Activated B cell treated with CpG ODN at 0.5 μM for 24 hours (primary cell): ENCODE measurements at regions not wholly inside any gene's neighbourhood (a gene's known extent, or its start where the extent isn't known, plus 50 kb on each side); places are given as distances from the start of the nearest gene placed in this dataset.

ENCODE experiments used
- ATAC-seq: fragments of 200-7000 bp; cut with Tn5 transposase; one replicate; pipeline ENCODE4 v1.10.0; 2021; ENCODE audit warnings: low read depth, mild to moderate bottlenecking, moderate library complexity
- CTCF ChIA-PET: fragments of 350-600 bp; sonication (Branson Sonifier 250); formaldehyde crosslinking; loops from one replicate; lab custom pipeline; 2021; ENCODE audit warnings: antibody characterized with exemption; lab: Charles Lee
- POLR2A ChIA-PET: fragments of 350-600 bp; sonication (Branson Sonifier 250); formaldehyde crosslinking; loops from one replicate; lab custom pipeline; 2021; ENCODE audit warnings: antibody characterized with exemption; lab: Charles Lee
- DNase-seq: peaks from one replicate; pipeline ENCODE4 v3.0.0; 2022
- H3K27ac Mint-ChIP-seq: one replicate; pipeline ENCODE4 v1.8.0; 2020; ENCODE audit warnings: mixed read lengths
- H3K27me3 Mint-ChIP-seq: one replicate; pipeline ENCODE4 v1.8.0; 2021; ENCODE audit warnings: mixed read lengths
- H3K36me3 Mint-ChIP-seq: one replicate; pipeline ENCODE4 v1.8.0; 2021; ENCODE audit warnings: low read depth, mixed read lengths
- H3K4me1 Mint-ChIP-seq: one replicate; pipeline ENCODE4 v1.8.0; 2021; ENCODE audit warnings: mixed read lengths
- H3K4me3 Mint-ChIP-seq: one replicate; pipeline ENCODE4 v1.8.0; 2020; ENCODE audit warnings: mild to moderate bottlenecking, mixed read lengths
- H3K9me3 Mint-ChIP-seq: one replicate; pipeline ENCODE4 v1.8.0; 2020; ENCODE audit warnings: mixed read lengths
- intact Hi-C: fragments of 100-400 bp; cut with micrococcal nuclease; formaldehyde crosslinking; loops from one replicate; pipeline ENCODE4 v1.15.1; 2024
- TF ChIP-seq, protein P1 (sequence below): fragments of 200-600 bp; IDR thresholded peaks from one replicate; pipeline ENCODE4 v1.8.0; 2022; ENCODE audit warnings: antibody characterized with exemption, mild to moderate bottlenecking

DNA sequence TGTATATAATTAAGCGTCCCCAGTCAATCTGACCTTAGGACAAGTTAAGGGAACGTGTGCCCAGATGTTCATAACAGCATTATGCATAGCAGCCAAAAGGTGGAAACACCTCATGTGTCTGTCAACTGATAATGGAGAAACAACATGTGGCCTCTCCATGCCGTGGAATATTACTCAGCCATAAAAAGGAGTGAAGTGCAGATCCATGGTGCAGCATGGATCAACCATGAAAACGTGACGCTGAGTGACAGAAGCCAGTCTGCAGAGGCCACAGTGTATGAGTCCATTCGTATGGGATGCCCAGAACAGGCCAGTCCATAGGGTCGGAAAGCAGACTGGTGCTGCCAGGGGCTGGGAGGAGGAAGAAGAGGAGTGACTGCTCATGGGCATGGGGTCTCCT, 161.0 kb upstream of the CIBAR2 start:
- Mint-ChIP-seq H3K9me3 (no peaks in the 10 kb centered on the region), H3K36me3 (no peaks in the 10 kb centered on the region), H3K27ac (no peak overlapping the region), H3K4me1 (no peaks in the 10 kb centered on the region), H3K4me3 (no peak overlapping the region), H3K27me3 (peaks cover 4% of the 10 kb centered on the region)
- CTCF ChIA-PET, result no interaction called here
- POLR2A ChIA-PET, result no interaction called here
- TF ChIP-seq, protein P1, sequence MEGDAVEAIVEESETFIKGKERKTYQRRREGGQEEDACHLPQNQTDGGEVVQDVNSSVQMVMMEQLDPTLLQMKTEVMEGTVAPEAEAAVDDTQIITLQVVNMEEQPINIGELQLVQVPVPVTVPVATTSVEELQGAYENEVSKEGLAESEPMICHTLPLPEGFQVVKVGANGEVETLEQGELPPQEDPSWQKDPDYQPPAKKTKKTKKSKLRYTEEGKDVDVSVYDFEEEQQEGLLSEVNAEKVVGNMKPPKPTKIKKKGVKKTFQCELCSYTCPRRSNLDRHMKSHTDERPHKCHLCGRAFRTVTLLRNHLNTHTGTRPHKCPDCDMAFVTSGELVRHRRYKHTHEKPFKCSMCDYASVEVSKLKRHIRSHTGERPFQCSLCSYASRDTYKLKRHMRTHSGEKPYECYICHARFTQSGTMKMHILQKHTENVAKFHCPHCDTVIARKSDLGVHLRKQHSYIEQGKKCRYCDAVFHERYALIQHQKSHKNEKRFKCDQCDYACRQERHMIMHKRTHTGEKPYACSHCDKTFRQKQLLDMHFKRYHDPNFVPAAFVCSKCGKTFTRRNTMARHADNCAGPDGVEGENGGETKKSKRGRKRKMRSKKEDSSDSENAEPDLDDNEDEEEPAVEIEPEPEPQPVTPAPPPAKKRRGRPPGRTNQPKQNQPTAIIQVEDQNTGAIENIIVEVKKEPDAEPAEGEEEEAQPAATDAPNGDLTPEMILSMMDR, result no peak
- intact Hi-C loops, result no loop called here
- DNase-seq, result no peak
- no peak for ATAC-seq

DNA sequence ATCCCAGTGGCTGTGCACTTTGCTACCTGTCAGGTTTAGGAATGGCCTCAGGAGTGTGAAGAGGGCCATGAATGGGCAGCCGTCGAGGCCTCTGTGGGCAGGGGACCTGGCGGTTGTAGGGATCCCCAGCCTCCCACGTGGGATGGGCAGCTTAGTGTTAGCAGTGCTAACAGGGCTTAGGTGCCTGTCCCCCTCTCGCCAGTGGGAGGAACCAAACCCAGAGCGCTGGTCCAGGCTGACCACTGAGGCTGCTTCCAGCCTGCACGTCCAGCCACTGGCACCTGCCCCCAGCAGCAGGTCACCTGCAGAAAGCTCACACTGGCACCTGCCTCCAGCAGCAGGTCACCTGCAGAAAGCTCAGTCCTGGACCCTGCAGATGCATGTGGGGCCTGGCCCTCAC, 162.2 kb upstream of the CIBAR2 start:
- Mint-ChIP-seq H3K9me3 (no peaks in the 10 kb centered on the region), H3K4me3 (no peak overlapping the region), H3K36me3 (no peaks in the 10 kb centered on the region), H3K27ac (no peak overlapping the region), H3K27me3 (no peaks in the 10 kb centered on the region), H3K4me1 (no peaks in the 10 kb centered on the region)
- ChIA-PET CTCF (no interaction called here), POLR2A (no interaction called here)
- ATAC-seq (no peak), DNase-seq (no peak)
- intact Hi-C loops, result no loop called here
- TF ChIP-seq, protein P1, result no peak

DNA sequence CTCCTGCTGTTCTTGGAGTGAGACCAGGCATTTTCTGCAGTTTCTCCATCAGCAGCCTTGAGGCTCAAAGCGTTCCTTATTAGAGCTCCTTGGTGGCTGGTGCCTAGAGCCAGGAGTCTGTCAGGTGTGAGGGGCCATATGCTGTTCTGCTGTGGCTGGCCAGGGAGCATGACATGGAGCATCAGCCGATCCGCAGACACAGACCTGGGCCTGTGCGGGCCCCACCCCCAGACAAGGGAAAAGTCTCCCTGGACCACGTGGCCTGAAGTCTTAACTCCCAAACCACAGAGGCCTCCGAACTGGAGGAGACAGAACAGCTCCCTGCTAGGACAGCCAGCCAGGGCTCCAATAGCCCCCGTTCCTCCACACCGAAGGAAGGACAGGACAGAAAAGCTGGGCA, 162.7 kb upstream of the CIBAR2 start:
- TF ChIP-seq, protein P1, result no peak
- Mint-ChIP-seq H3K27me3 (no peaks in the 10 kb centered on the region), H3K9me3 (no peaks in the 10 kb centered on the region), H3K4me1 (no peaks in the 10 kb centered on the region), H3K27ac (no peak overlapping the region), H3K4me3 (no peak overlapping the region), H3K36me3 (no peaks in the 10 kb centered on the region)
- DNase-seq (no peak), ATAC-seq (no peak)
- intact Hi-C loops, result no loop called here
- ChIA-PET POLR2A (interaction anchor here (0.5 kb wide), 1 partner anchor 123 kb away, joined by 9 read pairs; no protein-coding TSS in a partner anchor), CTCF (no interaction called here)

DNA sequence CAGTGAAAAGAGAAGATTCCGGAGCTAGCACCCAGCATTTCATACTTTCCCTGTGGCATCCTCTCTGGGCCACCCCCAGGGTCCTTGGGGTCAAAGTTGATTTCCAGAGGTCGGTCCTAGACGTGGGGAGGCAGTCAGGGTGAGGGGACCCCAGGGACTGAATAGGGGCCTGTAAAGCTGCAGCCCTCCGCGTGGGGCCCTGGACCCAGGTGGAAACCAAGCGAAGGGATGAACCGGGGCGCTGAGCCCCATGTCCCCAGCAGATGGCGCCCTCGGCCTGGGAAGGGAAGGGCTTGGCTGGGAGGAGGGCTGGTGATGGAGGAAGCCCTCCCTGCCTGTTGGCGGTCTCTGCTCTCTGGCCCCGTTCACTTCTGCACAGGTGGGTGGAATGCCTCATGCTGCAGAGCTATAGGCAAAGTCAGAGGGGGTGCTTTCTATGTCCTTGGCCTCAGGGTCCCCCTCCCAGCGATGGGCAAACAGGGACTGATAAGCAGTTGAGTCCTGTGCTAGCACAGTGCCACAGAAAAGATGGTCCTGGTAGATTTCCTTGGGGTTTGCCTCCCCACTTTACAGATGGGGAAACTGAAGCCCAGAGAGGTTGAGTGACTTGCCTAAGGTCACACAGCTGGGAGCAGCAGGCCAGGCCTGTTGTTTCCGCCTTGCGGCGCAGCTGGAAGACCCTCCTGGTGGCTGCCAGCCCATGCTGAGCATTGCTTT, 163.4 kb upstream of the CIBAR2 start:
- Mint-ChIP-seq H3K9me3 (no peaks in the 10 kb centered on the region), H3K4me3 (no peak overlapping the region), H3K27ac (no peak overlapping the region), H3K4me1 (no peaks in the 10 kb centered on the region), H3K27me3 (no peaks in the 10 kb centered on the region), H3K36me3 (no peaks in the 10 kb centered on the region)
- POLR2A ChIA-PET, result interaction anchor here (0.5 kb wide), 1 partner anchor 124 kb away, joined by 9 read pairs; no protein-coding TSS in a partner anchor
- CTCF ChIA-PET, result interaction anchor here (1.0 kb wide), 1 partner anchor 33 kb away, joined by 3 read pairs; no protein-coding TSS in a partner anchor
- TF ChIP-seq, protein P1, result no peak
- ATAC-seq (peak; percentile 74), DNase-seq (peak; percentile 59)
- intact Hi-C loops, result no loop called here

DNA sequence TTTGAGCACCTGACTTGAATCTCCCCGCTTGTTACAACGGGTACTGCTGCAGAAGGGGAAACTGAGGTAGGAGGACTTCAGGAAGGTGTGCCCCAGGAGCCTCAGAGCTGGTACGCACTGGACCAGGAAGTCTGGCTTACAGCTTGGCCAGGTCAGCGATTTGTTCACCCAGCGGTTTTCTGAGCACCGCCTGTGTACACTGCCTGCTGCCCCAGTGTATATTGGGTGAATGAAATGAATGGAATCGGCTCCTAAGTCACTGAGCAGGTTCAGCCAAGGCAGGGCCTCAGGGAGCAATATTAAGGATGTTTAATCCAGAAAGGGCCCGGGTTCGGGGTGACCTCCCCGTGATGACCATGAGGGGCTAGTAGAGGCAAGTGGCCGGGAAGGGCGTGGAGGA, 164.0 kb upstream of the CIBAR2 start:
- DNase-seq (no peak), ATAC-seq (no peak)
- intact Hi-C loops, result no loop called here
- TF ChIP-seq, protein P1, result no peak
- ChIA-PET POLR2A (no interaction called here), CTCF (interaction anchor here (1.0 to 1.2 kb wide), 2 partner anchors 21 to 32 kb away, joined by 3 read pairs; no protein-coding TSS in a partner anchor)
- Mint-ChIP-seq H3K4me1 (no peaks in the 10 kb centered on the region), H3K36me3 (no peaks in the 10 kb centered on the region), H3K9me3 (no peaks in the 10 kb centered on the region), H3K4me3 (no peak overlapping the region), H3K27ac (no peak overlapping the region), H3K27me3 (no peaks in the 10 kb centered on the region)
